Keratinocyte (primary cell): ENCODE measurements at regions not wholly inside any gene's neighbourhood (a gene's known extent, or its start where the extent isn't known, plus 50 kb on each side); places are given as distances from the start of the nearest gene placed in this dataset.

Source experiments
- DNase-seq: peaks from one replicate; pipeline ENCODE4 v3.0.0-alpha.2; 2011; ENCODE audit warnings: low read depth, missing footprints, low spot score
- FAIRE-seq: peaks from 2 replicates; lab custom pipeline; 2011; peaks lifted over from hg19 to GRCh38; lab: Jason Lieb, UNC
- H2AFZ ChIP-seq: 2 replicates; pipeline ENCODE4 v1.6.0; 2012; ENCODE audit warnings: low read length, control low read depth, inconsistent platforms; ENCODE audit not compliant: control insufficient read depth
- H3K27ac ChIP-seq: 2 replicates; pipeline ENCODE4 v1.5.1; 2011; ENCODE audit warnings: low read length; ENCODE audit not compliant: control insufficient read depth, insufficient read depth
- H3K27me3 ChIP-seq: 3 replicates; pipeline ENCODE4 v1.6.0; 2011; ENCODE audit warnings: low read length; ENCODE audit not compliant: control insufficient read depth, insufficient read depth; ENCODE audit errors: extremely low read depth
- H3K36me3 ChIP-seq, 2 experiments: 2 replicates in 1 of 2; 3 replicates in 1 of 2; pipeline ENCODE4 v1.5.1; 2011; ENCODE audit warnings: low read length in 2 of 2, mild to moderate bottlenecking in 1 of 2; ENCODE audit not compliant: control insufficient read depth in 2 of 2, insufficient read depth in 2 of 2; ENCODE audit errors: extremely low read depth in 1 of 2
- H3K4me1 ChIP-seq: 3 replicates; pipeline ENCODE4 v1.5.1; 2011; ENCODE audit warnings: low read length; ENCODE audit not compliant: control insufficient read depth, insufficient read depth; ENCODE audit errors: extremely low read depth
- H3K4me2 ChIP-seq: 3 replicates; pipeline ENCODE4 v1.6.0; 2011; ENCODE audit warnings: low read depth, low read length; ENCODE audit not compliant: control insufficient read depth, insufficient read depth; ENCODE audit errors: extremely low read depth
- H3K4me3 ChIP-seq, 3 experiments: fragments of 200-600 bp in 1 of 3; sonication (generic) in 1 of 3; 2 replicates in 2 of 3; 3 replicates in 1 of 3; pipeline ENCODE4 v1.5.1; 2011 to 2016; ENCODE audit warnings: low read length in 3 of 3, mild to moderate bottlenecking in 3 of 3, control low read depth in 2 of 3, inconsistent platforms in 1 of 3, low read depth in 1 of 3, mixed read lengths in 1 of 3, mixed run types in 1 of 3, moderate library complexity in 1 of 3; ENCODE audit not compliant: control insufficient read depth in 2 of 3, insufficient read depth in 2 of 3; ENCODE audit errors: extremely low read depth in 1 of 3
- H3K79me2 ChIP-seq: 2 replicates; pipeline ENCODE4 v1.6.0; 2012; ENCODE audit warnings: low read length; ENCODE audit not compliant: control insufficient read depth, insufficient read depth
- H3K9ac ChIP-seq: 3 replicates; pipeline ENCODE4 v1.6.0; 2011; ENCODE audit warnings: low read length; ENCODE audit not compliant: control insufficient read depth, insufficient read depth; ENCODE audit errors: extremely low read depth
- H3K9me1 ChIP-seq: 3 replicates; pipeline ENCODE4 v1.6.0; 2011; ENCODE audit warnings: low read length; ENCODE audit not compliant: control insufficient read depth, insufficient read depth; ENCODE audit errors: extremely low read depth
- H3K9me3 ChIP-seq: 2 replicates; pipeline ENCODE4 v1.5.1; 2012; ENCODE audit warnings: low read depth, low read length; ENCODE audit not compliant: control insufficient read depth
- H4K20me1 ChIP-seq: 3 replicates; pipeline ENCODE4 v1.6.0; 2011; ENCODE audit warnings: low read length; ENCODE audit not compliant: control insufficient read depth, insufficient read depth; ENCODE audit errors: extremely low read depth
- EZH2 ChIP-seq: IDR thresholded peaks from one replicate; pipeline ENCODE4 v1.6.1; 2012; ENCODE audit warnings: inconsistent platforms, mild to moderate bottlenecking, low read length, moderate library complexity
- dilution Hi-C: fragments of 300-500 bp; cut with MboI; formaldehyde crosslinking; loops from one replicate; pipeline ENCODE4 v1.7.0; 2020; ENCODE audit warnings: low sequenced_read_pairs; ENCODE audit not compliant: extremely low pct_ligation_motif_present
- TF ChIP-seq, protein P1 (sequence below), 3 experiments: IDR thresholded peaks in 1 of 3; conservative IDR thresholded peaks in 1 of 3; optimal IDR thresholded peaks in 1 of 3; 2 replicates in 2 of 3; 3 replicates in 1 of 3; pipeline versions ENCODE3 to v1.5.1; 2011; ENCODE audit warnings: low read length in 3 of 3, mild to moderate bottlenecking in 3 of 3, moderate library complexity in 2 of 3, control low read depth in 1 of 3, inconsistent platforms in 1 of 3; ENCODE audit not compliant: insufficient read depth in 2 of 3; ENCODE audit errors: extremely low read depth in 1 of 3

DNA sequence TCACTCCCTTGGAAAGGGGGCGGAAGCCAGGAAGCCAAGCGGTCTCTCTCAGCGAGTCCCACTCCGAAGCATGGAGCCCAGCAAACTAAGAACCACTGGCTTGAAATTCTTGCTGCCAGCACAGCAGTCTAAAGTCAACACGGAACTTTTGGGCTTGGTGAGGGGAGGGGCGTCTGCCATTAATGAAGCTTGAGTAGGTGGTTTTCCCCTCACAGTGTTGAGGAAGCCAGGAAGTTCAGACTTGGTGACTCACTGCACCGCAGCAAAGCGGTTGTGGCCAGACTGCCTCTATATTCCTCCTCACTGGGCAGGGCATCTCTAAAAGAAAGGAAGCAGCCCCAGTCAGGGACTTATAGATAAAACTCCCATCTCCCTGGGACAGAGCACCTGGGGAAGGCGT is 665.4 kb upstream of the CBLB start:
- Histone ChIP-seq H3K4me1 (no peaks in the 10 kb centered on the region), H3K36me3 (no peaks in the 10 kb centered on the region), H3K79me2 (no peaks in the 10 kb centered on the region), H3K27me3 (no peaks in the 10 kb centered on the region), H3K4me3 (no peak overlapping the region), H4K20me1 (no peaks in the 10 kb centered on the region), H3K9ac (no peak overlapping the region), H3K9me1 (no peaks in the 10 kb centered on the region), H3K4me2 (no peak overlapping the region), H2AFZ (no peak overlapping the region), H3K9me3 (no peaks in the 10 kb centered on the region), H3K27ac (no peak overlapping the region)
- dilution Hi-C loops, result no loop called here
- TF ChIP-seq, protein P1, sequence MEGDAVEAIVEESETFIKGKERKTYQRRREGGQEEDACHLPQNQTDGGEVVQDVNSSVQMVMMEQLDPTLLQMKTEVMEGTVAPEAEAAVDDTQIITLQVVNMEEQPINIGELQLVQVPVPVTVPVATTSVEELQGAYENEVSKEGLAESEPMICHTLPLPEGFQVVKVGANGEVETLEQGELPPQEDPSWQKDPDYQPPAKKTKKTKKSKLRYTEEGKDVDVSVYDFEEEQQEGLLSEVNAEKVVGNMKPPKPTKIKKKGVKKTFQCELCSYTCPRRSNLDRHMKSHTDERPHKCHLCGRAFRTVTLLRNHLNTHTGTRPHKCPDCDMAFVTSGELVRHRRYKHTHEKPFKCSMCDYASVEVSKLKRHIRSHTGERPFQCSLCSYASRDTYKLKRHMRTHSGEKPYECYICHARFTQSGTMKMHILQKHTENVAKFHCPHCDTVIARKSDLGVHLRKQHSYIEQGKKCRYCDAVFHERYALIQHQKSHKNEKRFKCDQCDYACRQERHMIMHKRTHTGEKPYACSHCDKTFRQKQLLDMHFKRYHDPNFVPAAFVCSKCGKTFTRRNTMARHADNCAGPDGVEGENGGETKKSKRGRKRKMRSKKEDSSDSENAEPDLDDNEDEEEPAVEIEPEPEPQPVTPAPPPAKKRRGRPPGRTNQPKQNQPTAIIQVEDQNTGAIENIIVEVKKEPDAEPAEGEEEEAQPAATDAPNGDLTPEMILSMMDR (optimal IDR thresholded peaks at IDR 0.05 in 1 of 3, IDR thresholded peaks at IDR 0.05 in 1 of 3, conservative IDR thresholded peaks at IDR 0.05 in 1 of 3; ENCODE audit: extremely low read depth in 1 of 3, insufficient read depth in 2 of 3, low read length in 3 of 3), result no peak
- no peak for TF ChIP-seq EZH2
- peak; percentile 13 for DNase-seq
- FAIRE-seq, result no peak

DNA sequence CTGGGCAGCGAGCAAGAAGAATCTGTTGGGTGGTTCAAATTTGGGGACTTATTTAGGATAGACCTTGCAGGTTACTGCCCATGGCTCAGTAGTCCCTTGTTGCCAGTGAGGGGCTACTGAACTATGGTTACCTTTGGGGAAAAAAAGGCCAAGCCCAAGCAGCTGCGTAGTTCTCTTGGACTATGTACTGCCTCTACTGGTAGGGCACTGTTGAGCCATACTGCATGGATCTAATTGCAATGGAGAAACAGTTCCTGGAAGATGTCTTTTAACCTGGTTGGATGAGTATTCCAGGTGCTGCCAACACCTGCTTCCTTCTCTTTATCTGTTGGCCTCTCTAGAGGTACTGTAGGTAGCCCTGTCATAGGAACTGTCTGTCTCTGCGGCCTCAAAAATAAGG is 671.9 kb upstream of the CBLB start:
- Histone ChIP-seq H3K36me3 (no peaks in the 10 kb centered on the region), H3K4me1 (no peaks in the 10 kb centered on the region), H3K9me1 (no peaks in the 10 kb centered on the region), H3K4me3 (no peak overlapping the region), H2AFZ (no peak overlapping the region), H3K27ac (no peak overlapping the region), H3K4me2 (no peak overlapping the region), H3K9me3 (no peaks in the 10 kb centered on the region), H3K27me3 (no peaks in the 10 kb centered on the region), H3K9ac (no peak overlapping the region), H4K20me1 (no peaks in the 10 kb centered on the region), H3K79me2 (no peaks in the 10 kb centered on the region)
- dilution Hi-C loops, result no loop called here
- no peak for DNase-seq
- no peak for FAIRE-seq
- no peak for TF ChIP-seq EZH2
- TF ChIP-seq, protein P1 (optimal IDR thresholded peaks at IDR 0.05 in 1 of 3, IDR thresholded peaks at IDR 0.05 in 1 of 3, conservative IDR thresholded peaks at IDR 0.05 in 1 of 3; ENCODE audit: extremely low read depth in 1 of 3, insufficient read depth in 2 of 3, low read length in 3 of 3), result peak in 1 of 3 experiments; percentile 18
